22Rv1 (cell line): ENCODE measurements at regions not wholly inside any gene's neighbourhood (a gene's known extent, or its start where the extent isn't known, plus 50 kb on each side); places are given as distances from the start of the nearest gene placed in this dataset.

ENCODE experiments used
- ZFX ChIP-seq: fragments of 450-650 bp; IDR thresholded peaks from 2 replicates; pipeline ENCODE4 v1.6.1; 2017; ENCODE audit warnings: antibody characterized with exemption, borderline replicate concordance
- TF ChIP-seq, protein P1 (sequence below): fragments of 450-650 bp; IDR thresholded peaks from 2 replicates; pipeline ENCODE4 v1.5.1; 2017; ENCODE audit warnings: mild to moderate bottlenecking

DNA sequence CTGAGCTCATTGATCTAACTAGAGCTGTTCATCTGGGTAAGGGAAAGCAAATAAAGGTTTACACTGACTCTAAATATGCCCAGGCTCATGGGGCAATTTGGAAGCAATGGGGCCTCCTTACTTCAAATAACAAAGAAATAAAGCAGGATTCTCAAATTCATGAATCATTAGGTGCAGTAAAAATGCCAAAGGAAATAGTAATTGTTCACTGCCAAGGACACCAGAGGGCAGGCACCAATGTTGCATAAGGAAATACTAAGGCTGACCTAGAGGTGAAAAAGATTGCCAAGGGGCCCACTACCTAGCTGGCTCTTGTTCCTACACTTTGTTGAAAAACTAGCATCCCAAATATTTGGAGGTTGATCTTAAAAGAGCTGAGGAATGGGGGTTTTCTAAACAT, 1686.7 kb upstream of the MIR17HG start:
- TF ChIP-seq, protein P1, sequence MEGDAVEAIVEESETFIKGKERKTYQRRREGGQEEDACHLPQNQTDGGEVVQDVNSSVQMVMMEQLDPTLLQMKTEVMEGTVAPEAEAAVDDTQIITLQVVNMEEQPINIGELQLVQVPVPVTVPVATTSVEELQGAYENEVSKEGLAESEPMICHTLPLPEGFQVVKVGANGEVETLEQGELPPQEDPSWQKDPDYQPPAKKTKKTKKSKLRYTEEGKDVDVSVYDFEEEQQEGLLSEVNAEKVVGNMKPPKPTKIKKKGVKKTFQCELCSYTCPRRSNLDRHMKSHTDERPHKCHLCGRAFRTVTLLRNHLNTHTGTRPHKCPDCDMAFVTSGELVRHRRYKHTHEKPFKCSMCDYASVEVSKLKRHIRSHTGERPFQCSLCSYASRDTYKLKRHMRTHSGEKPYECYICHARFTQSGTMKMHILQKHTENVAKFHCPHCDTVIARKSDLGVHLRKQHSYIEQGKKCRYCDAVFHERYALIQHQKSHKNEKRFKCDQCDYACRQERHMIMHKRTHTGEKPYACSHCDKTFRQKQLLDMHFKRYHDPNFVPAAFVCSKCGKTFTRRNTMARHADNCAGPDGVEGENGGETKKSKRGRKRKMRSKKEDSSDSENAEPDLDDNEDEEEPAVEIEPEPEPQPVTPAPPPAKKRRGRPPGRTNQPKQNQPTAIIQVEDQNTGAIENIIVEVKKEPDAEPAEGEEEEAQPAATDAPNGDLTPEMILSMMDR = no peak
- no peak for TF ChIP-seq ZFX
